HFFc6 (cell line): ENCODE measurements at regions not wholly inside any gene's neighbourhood (a gene's known extent, or its start where the extent isn't known, plus 50 kb on each side); places are given as distances from the start of the nearest gene placed in this dataset.

ENCODE experiments used
- DNase-seq: peaks from one replicate; pipeline ENCODE4 v3.0.0-alpha.2; 2018
- H3K27ac Mint-ChIP-seq: 2 replicates; pipeline ENCODE4 v1.8.0; 2020; ENCODE audit warnings: mild to moderate bottlenecking, mixed read lengths
- H3K27me3 Mint-ChIP-seq: 2 replicates; pipeline ENCODE4 v1.8.0; 2021; ENCODE audit warnings: mild to moderate bottlenecking, moderate library complexity, mixed read lengths; ENCODE audit not compliant: insufficient read depth
- H3K36me3 Mint-ChIP-seq: 2 replicates; pipeline ENCODE4 v1.8.0; 2021; ENCODE audit warnings: low read depth, mixed read lengths
- H3K4me1 Mint-ChIP-seq: 2 replicates; pipeline ENCODE4 v1.8.0; 2020; ENCODE audit warnings: low read depth, mixed read lengths
- H3K4me3 Mint-ChIP-seq: 2 replicates; pipeline ENCODE4 v1.8.0; 2020; ENCODE audit warnings: mild to moderate bottlenecking, moderate library complexity, mixed read lengths
- H3K9me3 Mint-ChIP-seq: 2 replicates; pipeline ENCODE4 v1.8.0; 2020; ENCODE audit warnings: mild to moderate bottlenecking, mixed read lengths
- CTCF ChIP-seq: fragments of 200-600 bp; sonication (generic); IDR thresholded peaks from 2 replicates; pipeline ENCODE4 v1.5.0; 2021; ENCODE audit warnings: antibody characterized with exemption, mild to moderate bottlenecking

- DNase-seq: no peak
- peaks cover 7% of the 10 kb centered on the region; the same call in 1 of the 2 replicates for H3K27me3 Mint-ChIP-seq
- H3K4me1 Mint-ChIP-seq: no peaks in the 10 kb centered on the region
- no peaks in the 10 kb centered on the region for H3K36me3 Mint-ChIP-seq
- peaks cover 29% of the 10 kb centered on the region for H3K9me3 Mint-ChIP-seq
- H3K27ac Mint-ChIP-seq: no peak overlapping the region
- TF ChIP-seq CTCF: no peak
- H3K4me3 Mint-ChIP-seq: no peak overlapping the region
These were observed 115.3 kb downstream of the DRD1 start for GRCh38 chr5:175328687-175329086.

- Mint-ChIP-seq H3K36me3 (no peaks in the 10 kb centered on the region), H3K4me1 (no peaks in the 10 kb centered on the region), H3K4me3 (no peak overlapping the region), H3K27me3 (peaks cover 7% of the 10 kb centered on the region; the same call in 1 of the 2 replicates), H3K27ac (no peak overlapping the region), H3K9me3 (peaks cover 31% of the 10 kb centered on the region)
- no peak for DNase-seq
- no peak for TF ChIP-seq CTCF
These were observed 115.8 kb downstream of the DRD1 start for GRCh38 chr5:175328176-175328575.

- H3K36me3 Mint-ChIP-seq: no peaks in the 10 kb centered on the region
These were observed 118.3 kb downstream of the DRD1 start for GRCh38 chr5:175325681-175326080.

DNA sequence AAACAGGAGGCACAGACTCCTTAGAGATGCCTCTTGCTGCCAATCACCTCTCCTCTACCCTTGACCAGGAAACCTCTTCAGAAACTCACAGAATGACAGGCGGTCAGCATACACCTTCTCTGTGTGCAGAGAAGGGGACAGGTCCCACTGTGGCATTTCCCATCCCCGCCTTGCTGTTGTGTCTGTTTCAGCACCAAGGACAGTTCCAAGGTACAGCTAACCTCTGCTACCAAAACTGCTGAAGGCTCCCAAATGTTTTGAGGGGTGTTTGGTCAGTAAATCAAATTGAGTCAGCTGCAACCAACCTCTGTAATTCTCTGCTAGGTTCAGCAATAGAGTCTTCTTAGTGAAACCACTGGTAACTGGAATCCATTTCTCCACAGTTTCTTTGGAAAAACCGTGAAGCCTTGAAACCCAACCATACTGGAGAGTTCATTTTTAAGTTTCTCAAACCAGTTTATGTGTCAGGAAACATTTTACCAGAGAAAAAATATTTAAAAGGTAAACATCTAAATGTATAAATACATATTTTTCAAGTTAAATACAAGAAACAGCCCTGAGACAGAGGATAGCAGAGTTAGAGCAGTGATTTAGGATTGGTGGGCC is 122.0 kb downstream of the DRD1 start:
- Mint-ChIP-seq H3K9me3 (peaks cover 27% of the 10 kb centered on the region), H3K4me1 (no peaks in the 10 kb centered on the region), H3K36me3 (no peaks in the 10 kb centered on the region), H3K4me3 (no peak overlapping the region), H3K27ac (no peak overlapping the region), H3K27me3 (peaks cover 3% of the 10 kb centered on the region; the same call in 1 of the 2 replicates)
- DNase-seq: no peak
- TF ChIP-seq CTCF: no peak

More at GRCh38 chr5:175325681-175326080, 118.3 kb downstream of the DRD1 start:
- Mint-ChIP-seq H3K4me3 (no peak overlapping the region), H3K27me3 (peaks cover 7% of the 10 kb centered on the region; the same call in 1 of the 2 replicates), H3K27ac (no peak overlapping the region), H3K9me3 (peaks cover 40% of the 10 kb centered on the region), H3K4me1 (no peaks in the 10 kb centered on the region)
- no peak for TF ChIP-seq CTCF
- DNase-seq: no peak

- no peak for TF ChIP-seq CTCF
- Mint-ChIP-seq H3K4me3 (no peak overlapping the region), H3K4me1 (no peaks in the 10 kb centered on the region), H3K36me3 (no peaks in the 10 kb centered on the region), H3K27me3 (peaks cover 3% of the 10 kb centered on the region; the same call in 1 of the 2 replicates), H3K9me3 (peaks cover 29% of the 10 kb centered on the region), H3K27ac (no peak overlapping the region)
- DNase-seq: no peak
These were observed 124.8 kb downstream of the DRD1 start for GRCh38 chr5:175319199-175319598.
